Right atrium auricular region (tissue), 2 donors: ENCODE measurements at regions not wholly inside any gene's neighbourhood (a gene's known extent, or its start where the extent isn't known, plus 50 kb on each side); places are given as distances from the start of the nearest gene placed in this dataset.

Experiments
- DNase-seq: peaks from one replicate; pipeline ENCODE4 v3.0.0-alpha.2; 2019; ENCODE audit warnings: low spot score
- H3K27ac ChIP-seq, 2 donors: fragments of 200-600 bp; sonication (generic); 1 replicate in 1 of 2; 2 replicates in 1 of 2; pipeline ENCODE4 v1.5.1; 2016 to 2019
- H3K27me3 ChIP-seq, 2 donors: fragments of 200-600 bp; sonication (generic); one replicate each; pipeline versions ENCODE4 v1.5.1 to v1.6.0; 2017 to 2019
- H3K36me3 ChIP-seq: fragments of 200-600 bp; sonication (generic); one replicate; pipeline ENCODE4 v1.5.1; 2016
- H3K4me1 ChIP-seq, 2 donors: fragments of 200-600 bp; sonication (generic); one replicate each; pipeline versions ENCODE4 v1.5.1 to v1.6.0; 2017 to 2019
- H3K4me3 ChIP-seq, 2 donors: fragments of 200-600 bp; sonication (generic); 1 replicate in 1 of 2; 2 replicates in 1 of 2; pipeline ENCODE4 v1.5.1; 2017 to 2019; ENCODE audit warnings: mild to moderate bottlenecking in 1 of 2, moderate library complexity in 1 of 2
- H3K9me3 ChIP-seq, 2 donors: fragments of 200-600 bp; sonication (generic); one replicate each; pipeline ENCODE4 v1.5.1; 2019
- TF ChIP-seq, protein P1 (sequence below), 2 donors: fragments of 200-600 bp; sonication (generic); IDR thresholded peaks; one replicate each; pipeline ENCODE4 v1.5.1; 2019; ENCODE audit warnings: antibody characterized with exemption in 2 of 2

DNA sequence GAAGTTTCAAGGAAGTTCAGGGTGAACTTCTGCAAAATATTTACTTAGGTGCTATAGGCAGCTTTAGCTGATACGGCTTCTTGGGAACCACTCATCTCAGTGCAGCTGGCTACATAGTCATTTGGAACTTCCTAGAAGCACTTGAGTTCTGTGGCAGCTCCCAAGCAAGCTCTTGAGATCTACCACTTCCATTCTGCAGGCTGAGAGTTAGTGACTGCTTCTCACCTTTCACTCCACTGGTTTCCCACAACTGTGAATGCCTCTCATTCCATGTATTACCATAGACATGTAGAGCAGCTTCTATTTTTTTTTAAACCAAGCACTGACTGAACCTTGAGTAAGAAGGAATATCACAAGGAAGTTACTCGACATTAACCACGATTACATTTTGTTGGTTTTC lies 994.1 kb upstream of the ACVR2A start:
- TF ChIP-seq, protein P1, sequence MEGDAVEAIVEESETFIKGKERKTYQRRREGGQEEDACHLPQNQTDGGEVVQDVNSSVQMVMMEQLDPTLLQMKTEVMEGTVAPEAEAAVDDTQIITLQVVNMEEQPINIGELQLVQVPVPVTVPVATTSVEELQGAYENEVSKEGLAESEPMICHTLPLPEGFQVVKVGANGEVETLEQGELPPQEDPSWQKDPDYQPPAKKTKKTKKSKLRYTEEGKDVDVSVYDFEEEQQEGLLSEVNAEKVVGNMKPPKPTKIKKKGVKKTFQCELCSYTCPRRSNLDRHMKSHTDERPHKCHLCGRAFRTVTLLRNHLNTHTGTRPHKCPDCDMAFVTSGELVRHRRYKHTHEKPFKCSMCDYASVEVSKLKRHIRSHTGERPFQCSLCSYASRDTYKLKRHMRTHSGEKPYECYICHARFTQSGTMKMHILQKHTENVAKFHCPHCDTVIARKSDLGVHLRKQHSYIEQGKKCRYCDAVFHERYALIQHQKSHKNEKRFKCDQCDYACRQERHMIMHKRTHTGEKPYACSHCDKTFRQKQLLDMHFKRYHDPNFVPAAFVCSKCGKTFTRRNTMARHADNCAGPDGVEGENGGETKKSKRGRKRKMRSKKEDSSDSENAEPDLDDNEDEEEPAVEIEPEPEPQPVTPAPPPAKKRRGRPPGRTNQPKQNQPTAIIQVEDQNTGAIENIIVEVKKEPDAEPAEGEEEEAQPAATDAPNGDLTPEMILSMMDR (IDR thresholded peaks at IDR 0.05), result no peak

DNA sequence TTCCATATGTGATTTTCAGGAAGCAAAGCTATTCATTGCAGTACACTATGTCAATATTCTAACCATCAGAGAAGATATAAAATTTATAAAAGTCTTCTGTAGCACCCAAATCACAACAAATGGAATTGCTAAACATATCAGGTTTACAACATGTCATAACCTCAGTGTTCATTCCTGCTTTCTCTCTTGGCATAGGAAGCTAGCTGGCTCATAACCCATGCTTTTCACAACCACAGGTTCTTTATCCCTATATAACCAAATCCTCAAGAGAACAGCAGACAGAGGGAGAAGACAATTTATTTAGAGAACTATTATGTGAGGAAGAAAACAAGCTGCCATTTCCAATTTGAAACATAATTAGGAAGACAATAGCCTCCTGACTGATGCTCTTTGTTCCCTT lies 997.0 kb upstream of the ACVR2A start:
- no peaks in the 10 kb centered on the region for H3K4me1 ChIP-seq
- H3K9me3 ChIP-seq, result no peaks in the 10 kb centered on the region
- no peak overlapping the region for H3K4me3 ChIP-seq
- no peak for DNase-seq
- no peak overlapping the region for H3K27ac ChIP-seq
- H3K36me3 ChIP-seq, result no peaks in the 10 kb centered on the region
- H3K27me3 ChIP-seq, result no peaks in the 10 kb centered on the region
- TF ChIP-seq, protein P1 (IDR thresholded peaks at IDR 0.05), result no peak

More for the DNA sequence above, 994.1 kb upstream of the ACVR2A start:
- no peaks in the 10 kb centered on the region for H3K36me3 ChIP-seq
- no peaks in the 10 kb centered on the region for H3K4me1 ChIP-seq
- no peaks in the 10 kb centered on the region for H3K9me3 ChIP-seq
- H3K27ac ChIP-seq, result no peak overlapping the region
- H3K4me3 ChIP-seq, result no peak overlapping the region
- no peak for DNase-seq
- no peaks in the 10 kb centered on the region for H3K27me3 ChIP-seq

DNA sequence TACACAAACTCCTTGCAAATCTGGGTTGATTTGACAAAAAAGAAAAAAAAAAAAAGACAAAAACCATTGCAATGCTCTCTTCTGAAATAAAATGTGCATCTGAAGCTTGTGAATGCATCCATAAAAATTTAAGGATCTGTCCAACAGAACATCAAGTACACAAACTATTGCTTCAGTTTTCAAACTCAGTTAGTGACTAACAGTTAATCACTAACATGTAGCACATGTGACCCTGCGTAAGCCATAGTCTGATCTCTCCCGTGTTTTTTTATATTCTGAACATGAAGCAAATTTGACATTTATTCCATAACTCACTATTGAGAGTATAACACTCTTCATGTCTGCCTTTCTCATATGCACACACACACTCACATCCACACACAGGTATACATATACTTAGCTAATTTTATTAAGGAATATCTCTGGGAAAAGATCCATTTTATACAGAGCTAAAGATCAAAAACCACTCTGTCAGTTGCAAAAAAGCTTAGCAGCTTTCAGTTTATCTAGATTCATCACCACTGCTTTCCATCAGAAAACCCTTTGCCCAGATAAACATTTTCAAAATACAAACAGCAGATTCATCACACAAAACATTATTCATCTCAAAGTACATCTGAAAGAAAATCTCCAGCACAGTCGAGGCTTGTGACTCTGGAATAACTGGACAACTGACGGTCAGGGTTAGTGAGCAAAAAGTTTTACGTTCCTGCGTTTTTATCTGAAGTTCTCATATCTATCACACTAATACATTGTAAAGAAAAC lies 1000.4 kb upstream of the ACVR2A start:
- no peak for DNase-seq
- no peaks in the 10 kb centered on the region for H3K4me1 ChIP-seq
- H3K4me3 ChIP-seq, result no peak overlapping the region
- H3K9me3 ChIP-seq, result no peaks in the 10 kb centered on the region
- H3K27me3 ChIP-seq, result no peaks in the 10 kb centered on the region
- TF ChIP-seq, protein P1 (IDR thresholded peaks at IDR 0.05), result no peak
- no peak overlapping the region for H3K27ac ChIP-seq
- H3K36me3 ChIP-seq, result no peaks in the 10 kb centered on the region

DNA sequence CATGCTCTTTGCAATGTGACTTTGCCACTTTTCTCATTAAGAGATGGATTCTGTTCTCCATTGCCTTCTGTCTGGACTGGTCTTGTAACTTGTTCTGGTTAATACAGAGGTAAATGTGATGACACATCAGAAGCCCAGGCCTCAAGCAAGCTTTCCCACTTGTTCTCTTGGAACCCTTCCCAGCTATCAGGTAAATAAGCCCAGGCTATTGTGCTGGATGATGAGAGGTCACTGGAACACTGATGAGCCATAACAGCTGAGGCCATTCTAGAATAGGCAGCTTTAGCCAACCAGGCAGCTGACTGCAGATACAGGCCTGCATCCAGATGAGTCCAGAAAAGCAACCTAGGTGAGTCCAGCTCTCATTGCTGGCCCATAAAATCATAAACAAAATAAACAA lies 1007.0 kb upstream of the ACVR2A start:
- TF ChIP-seq, protein P1 (IDR thresholded peaks at IDR 0.05), result no peak

DNA sequence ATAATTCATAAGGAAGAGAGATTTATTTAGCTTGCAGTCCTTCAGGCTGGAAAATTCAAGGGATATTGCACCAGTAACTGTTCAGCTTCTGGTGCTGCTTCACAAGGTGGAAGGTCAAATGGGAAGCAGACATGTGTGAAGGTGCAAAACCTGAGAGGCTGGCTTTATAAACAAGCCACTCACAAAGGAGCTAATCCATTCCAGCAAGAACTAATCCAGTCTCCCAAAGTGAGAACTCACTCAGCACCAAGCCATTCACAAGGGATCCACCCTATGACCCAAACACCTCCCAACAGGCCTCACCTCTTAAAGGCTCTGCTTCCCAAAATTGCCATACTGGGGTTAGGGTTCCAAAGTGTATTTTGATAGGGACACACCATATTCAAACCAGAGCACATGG lies 1018.4 kb upstream of the ACVR2A start:
- Histone ChIP-seq H3K4me3 (no peak overlapping the region), H3K27me3 (no peaks in the 10 kb centered on the region), H3K4me1 (no peaks in the 10 kb centered on the region), H3K36me3 (no peaks in the 10 kb centered on the region), H3K27ac (no peak overlapping the region), H3K9me3 (no peaks in the 10 kb centered on the region)
- TF ChIP-seq, protein P1 (IDR thresholded peaks at IDR 0.05), result no peak
- DNase-seq, result no peak

More for the DNA sequence above, 1007.0 kb upstream of the ACVR2A start:
- DNase-seq, result no peak
- no peak overlapping the region for H3K4me3 ChIP-seq
- no peaks in the 10 kb centered on the region for H3K36me3 ChIP-seq
- no peak overlapping the region for H3K27ac ChIP-seq
- H3K9me3 ChIP-seq, result no peaks in the 10 kb centered on the region
- no peaks in the 10 kb centered on the region for H3K27me3 ChIP-seq
- no peaks in the 10 kb centered on the region for H3K4me1 ChIP-seq

DNA sequence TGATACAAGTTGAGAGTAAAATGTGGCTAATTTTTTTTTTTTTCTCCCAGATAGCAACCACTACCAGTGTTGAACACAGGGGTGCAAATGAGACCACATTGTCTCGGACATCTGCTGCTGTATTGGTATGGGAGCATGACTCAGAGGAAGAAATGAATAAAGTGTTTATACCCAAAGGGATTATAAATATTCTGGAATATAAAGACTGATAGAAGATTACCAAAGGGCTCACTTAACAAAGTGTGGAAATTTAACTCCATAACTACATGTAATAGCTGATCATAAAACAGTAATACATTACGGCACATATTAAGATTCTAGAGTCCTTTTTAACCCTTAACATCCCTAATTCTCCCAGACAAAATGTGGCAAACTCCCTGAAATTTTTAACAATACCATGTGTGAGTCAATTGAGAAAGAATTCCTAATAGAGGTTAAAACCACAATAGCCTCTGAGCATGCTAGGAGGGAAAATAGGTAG lies 1023.0 kb upstream of the ACVR2A start:
- Histone ChIP-seq H3K27me3 (no peaks in the 10 kb centered on the region), H3K27ac (no peak overlapping the region)
- TF ChIP-seq, protein P1 (IDR thresholded peaks at IDR 0.05), result no peak

More for the DNA sequence above, 1023.0 kb upstream of the ACVR2A start:
- Histone ChIP-seq H3K4me1 (no peaks in the 10 kb centered on the region), H3K36me3 (no peaks in the 10 kb centered on the region), H3K4me3 (no peak overlapping the region), H3K9me3 (no peaks in the 10 kb centered on the region)
- no peak for DNase-seq
